Left lung (tissue), 4 donors: ENCODE measurements at regions not wholly inside any gene's neighbourhood (a gene's known extent, or its start where the extent isn't known, plus 50 kb on each side); places are given as distances from the start of the nearest gene placed in this dataset.

ENCODE experiments used
- ATAC-seq: fragments of 200-7000 bp; cut with Tn5 transposase; one replicate; pipeline ENCODE4 v1.9.1; 2020; ENCODE audit warnings: moderate library complexity
- DNase-seq, 4 donors: peaks; one replicate each; pipeline ENCODE4 v3.0.0-alpha.2; 2013 to 2020
- H3K27ac ChIP-seq, 2 donors: fragments of 200-600 bp; sonication (generic) in 1 of 2; one replicate each; pipeline versions ENCODE4 v1.5.0 to v1.8.0; 2020 to 2021
- H3K27me3 ChIP-seq, 2 donors: fragments of 200-600 bp; sonication (generic) in 1 of 2; one replicate each; pipeline versions ENCODE4 v1.5.0 to v1.8.0; 2020 to 2021
- H3K36me3 ChIP-seq, 2 donors: fragments of 200-600 bp; sonication (generic) in 1 of 2; one replicate each; pipeline versions ENCODE4 v1.5.0 to v1.8.0; 2020 to 2021
- H3K4me1 ChIP-seq, 2 donors: fragments of 200-600 bp; one replicate each; pipeline ENCODE4 v1.8.0; 2021
- H3K4me3 ChIP-seq, 2 donors: fragments of 200-600 bp; sonication (generic) in 1 of 2; one replicate each; pipeline versions ENCODE4 v1.5.0 to v1.8.0; 2020 to 2021; ENCODE audit warnings: mild to moderate bottlenecking in 1 of 2
- H3K9me3 ChIP-seq, 2 donors: fragments of 200-600 bp; sonication (generic) in 1 of 2; one replicate each; pipeline versions ENCODE4 v1.5.0 to v1.8.0; 2020 to 2021
- CTCF ChIP-seq, 2 donors: fragments of 200-600 bp; sonication (generic) in 1 of 2; IDR thresholded peaks; one replicate each; pipeline versions ENCODE4 v1.5.0 to v1.8.0; 2021; ENCODE audit warnings: antibody characterized with exemption in 2 of 2
- intact Hi-C, 2 donors: fragments of 100-400 bp; cut with DNase I; formaldehyde crosslinking; loops; one replicate each; pipeline versions ENCODE4 v1.11.2 to v1.14.2; 2022
- donor health status: DM: no; HTN: yes; CAD: no.
- donor health status: DM: no; HTN: no; CAD: no.

- H3K27ac ChIP-seq: no peak overlapping the region
- no peak for ATAC-seq
Measured at GRCh38 chr7:153588586-153588985, 463.6 kb upstream of the DPP6 start.

GRCh38 chr7:153590136-153590535 is 462.1 kb upstream of the DPP6 start:
- ATAC-seq (no peak), DNase-seq (no peak)
- Histone ChIP-seq H3K27me3 (no peaks in the 10 kb centered on the region), H3K9me3 (peaks cover 0 to 14% of the 10 kb centered on the region in 2 donors), H3K4me1 (no peaks in the 10 kb centered on the region), H3K4me3 (no peak overlapping the region), H3K27ac (no peak overlapping the region), H3K36me3 (no peaks in the 10 kb centered on the region)
- intact Hi-C loops: no loop called here
- TF ChIP-seq CTCF (IDR thresholded peaks at IDR 0.05): no peak

More at GRCh38 chr7:153588586-153588985, 463.6 kb upstream of the DPP6 start:
- no peaks in the 10 kb centered on the region for H3K27me3 ChIP-seq
- DNase-seq: no peak
- no peak for TF ChIP-seq CTCF (IDR thresholded peaks at IDR 0.05)
- no peak overlapping the region for H3K4me3 ChIP-seq
- intact Hi-C loops: no loop called here
- H3K9me3 ChIP-seq: peaks cover 0 to 8% of the 10 kb centered on the region in 2 donors
- H3K4me1 ChIP-seq: no peaks in the 10 kb centered on the region
- no peaks in the 10 kb centered on the region for H3K36me3 ChIP-seq

GRCh38 chr7:153590571-153590970 is 461.6 kb upstream of the DPP6 start:
- no peak for TF ChIP-seq CTCF (IDR thresholded peaks at IDR 0.05)
- intact Hi-C loops: no loop called here
- H3K27me3 ChIP-seq: no peaks in the 10 kb centered on the region
- ATAC-seq: no peak
- DNase-seq: no peak
- no peaks in the 10 kb centered on the region for H3K4me1 ChIP-seq
- H3K9me3 ChIP-seq: peaks cover 0 to 10% of the 10 kb centered on the region in 2 donors
- H3K27ac ChIP-seq: no peak overlapping the region
- no peak overlapping the region for H3K4me3 ChIP-seq
- no peaks in the 10 kb centered on the region for H3K36me3 ChIP-seq

- ATAC-seq: no peak
- H3K9me3 ChIP-seq: peaks cover 0 to 13% of the 10 kb centered on the region in 2 donors
- TF ChIP-seq CTCF (IDR thresholded peaks at IDR 0.05): no peak
- no peak for DNase-seq
- no peak overlapping the region for H3K4me3 ChIP-seq
- H3K36me3 ChIP-seq: no peaks in the 10 kb centered on the region
- intact Hi-C loops: no loop called here
- H3K27me3 ChIP-seq: no peaks in the 10 kb centered on the region
- H3K4me1 ChIP-seq: no peaks in the 10 kb centered on the region
- H3K27ac ChIP-seq: no peak overlapping the region
Measured at GRCh38 chr7:153607354-153607753, 444.8 kb upstream of the DPP6 start.

- DNase-seq (no peak), ATAC-seq (no peak)
- Histone ChIP-seq H3K27me3 (no peaks in the 10 kb centered on the region), H3K36me3 (no peaks in the 10 kb centered on the region), H3K4me3 (no peak overlapping the region), H3K27ac (no peak overlapping the region), H3K9me3 (no peaks in the 10 kb centered on the region), H3K4me1 (no peaks in the 10 kb centered on the region)
- no peak for TF ChIP-seq CTCF (IDR thresholded peaks at IDR 0.05)
- intact Hi-C loops: no loop called here
Measured at GRCh38 chr7:153616711-153617325, 435.4 kb upstream of the DPP6 start.
